NCI-H2227 (cell line): ENCODE measurements at regions not wholly inside any gene's neighbourhood (a gene's known extent, or its start where the extent isn't known, plus 50 kb on each side); places are given as distances from the start of the nearest gene placed in this dataset.
"Not testable (repeated sequence)": the region's sequence is repeated elsewhere in the genome, so short reads cannot be mapped to it uniquely, and the experiment has no call there.

ENCODE experiments used
- DNase-seq: peaks from one replicate; lab custom pipeline; 2025; ENCODE audit not compliant: unreplicated experiment; lab: John Stamatoyannopoulos, UW

GRCh38 chr22:47366026-47366767 is 603.7 kb downstream of the TBC1D22A start:
- no peak for DNase-seq

DNA sequence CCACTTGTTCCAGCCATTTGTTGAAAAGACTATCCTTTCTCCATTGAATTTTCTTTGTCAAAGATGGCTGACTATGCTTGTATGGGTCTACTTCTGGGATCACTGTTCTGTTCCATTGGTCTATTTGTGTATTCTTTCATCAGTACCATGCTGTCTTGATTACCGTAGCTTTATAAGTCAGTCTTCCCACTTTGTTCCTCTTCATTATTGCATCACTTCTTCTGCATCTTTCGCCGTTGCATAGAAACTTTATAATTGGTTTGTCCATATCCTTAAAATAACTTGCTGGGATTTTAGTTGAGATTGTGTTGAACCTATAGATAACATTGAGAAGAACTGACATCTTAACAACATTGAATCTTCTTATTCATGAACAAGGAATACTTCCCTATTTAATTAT is 598.8 kb downstream of the TBC1D22A start:
- no peak for DNase-seq

DNA sequence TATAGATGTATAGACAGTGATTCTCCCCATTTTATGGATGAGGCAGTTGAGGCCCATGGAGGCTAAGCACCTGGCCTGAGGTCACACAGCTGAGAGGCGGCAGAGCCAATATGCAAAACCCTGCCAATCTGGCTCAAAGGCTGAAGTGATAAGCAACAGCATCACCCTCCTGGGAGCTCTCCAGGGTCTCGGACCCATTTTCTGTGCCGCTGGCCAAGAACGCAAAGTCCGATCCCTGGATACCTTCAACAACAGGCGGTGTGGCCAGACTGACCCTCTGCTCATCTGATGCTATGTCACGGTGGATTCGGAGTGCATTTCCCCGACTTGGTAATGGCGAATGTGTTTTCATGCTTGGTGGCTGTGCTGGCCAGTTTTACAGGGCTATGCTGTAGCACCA is 595.0 kb downstream of the TBC1D22A start:
- DNase-seq, result no peak

- no peak for DNase-seq
Measured at GRCh38 chr22:47357086-47357485, 594.6 kb downstream of the TBC1D22A start.

DNA sequence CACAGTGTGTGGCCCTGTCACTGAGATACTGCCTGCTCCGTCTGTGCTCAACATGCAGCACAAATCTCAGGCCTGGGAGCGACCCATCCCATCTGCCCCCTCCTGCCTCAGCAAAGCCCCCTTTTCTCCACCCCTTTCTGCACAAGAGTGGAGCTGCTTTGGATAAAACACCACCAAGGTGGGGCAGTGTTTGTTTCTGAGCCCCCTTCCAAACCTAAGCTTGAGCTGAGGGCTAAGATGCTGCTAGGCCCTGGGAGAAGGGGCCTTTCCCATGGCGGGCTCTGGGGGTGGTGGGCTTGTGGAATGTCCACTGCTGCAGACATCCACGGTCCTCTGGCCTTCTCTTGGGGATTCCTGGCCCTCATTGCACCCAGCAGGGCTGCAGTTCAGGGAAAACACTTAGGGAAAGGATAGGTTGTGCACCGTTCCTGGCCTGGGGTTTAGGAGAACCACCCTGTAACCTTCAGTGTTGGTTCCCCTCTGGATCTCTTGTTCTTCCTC is 594.1 kb downstream of the TBC1D22A start:
- no peak for DNase-seq

DNA sequence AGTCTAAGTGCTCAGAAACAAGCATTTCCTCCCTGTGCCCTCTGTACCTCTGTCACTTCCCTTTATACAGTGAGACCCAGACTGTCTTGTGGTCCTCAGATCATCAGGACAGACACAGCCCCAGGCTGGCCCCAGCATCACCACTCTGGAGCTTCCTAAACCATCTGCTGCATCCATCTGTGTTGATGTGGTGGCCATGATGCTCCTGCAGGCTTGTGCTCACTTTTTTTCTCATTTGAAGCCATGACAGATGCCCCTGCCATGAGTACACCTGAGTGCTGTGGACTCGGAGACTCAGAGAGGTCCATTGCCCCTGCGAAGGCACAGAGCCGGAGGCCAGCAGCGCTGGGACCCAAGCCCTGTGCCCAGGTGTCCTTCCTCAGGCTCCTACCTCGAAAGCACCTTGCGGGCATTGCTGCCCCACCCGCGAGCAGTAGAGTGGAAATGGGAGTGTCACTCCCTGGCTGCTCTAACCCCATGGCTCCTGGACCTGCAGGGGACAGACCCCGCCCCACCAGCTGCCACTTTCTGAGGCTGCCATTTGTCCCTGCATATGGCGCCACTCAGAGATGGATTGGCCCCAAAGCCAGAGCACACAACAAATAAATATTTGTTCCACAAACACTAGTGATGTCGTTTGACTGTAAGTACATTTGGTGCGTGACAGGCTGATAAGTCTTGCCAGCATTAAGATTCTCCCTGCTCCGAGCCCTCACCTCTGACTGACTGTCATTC is 593.5 kb downstream of the TBC1D22A start:
- no peak for DNase-seq

DNA sequence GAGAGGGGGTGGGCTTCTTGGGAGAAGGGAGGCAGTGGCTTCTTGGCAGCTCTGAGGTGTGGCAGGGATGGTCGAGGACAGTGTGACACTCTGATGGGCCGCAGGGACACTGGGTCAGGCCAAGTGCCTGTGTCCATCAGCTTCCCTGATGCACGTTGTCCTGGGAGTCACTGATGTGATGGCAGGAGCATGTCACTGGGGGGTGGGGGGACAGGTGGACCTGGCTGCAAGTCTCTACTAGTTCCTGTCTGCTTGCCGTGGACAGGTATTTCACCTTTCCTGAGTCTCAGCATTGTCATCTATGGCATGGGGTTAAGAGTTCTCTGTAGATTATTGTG is 592.9 kb downstream of the TBC1D22A start:
- no peak for DNase-seq

DNA sequence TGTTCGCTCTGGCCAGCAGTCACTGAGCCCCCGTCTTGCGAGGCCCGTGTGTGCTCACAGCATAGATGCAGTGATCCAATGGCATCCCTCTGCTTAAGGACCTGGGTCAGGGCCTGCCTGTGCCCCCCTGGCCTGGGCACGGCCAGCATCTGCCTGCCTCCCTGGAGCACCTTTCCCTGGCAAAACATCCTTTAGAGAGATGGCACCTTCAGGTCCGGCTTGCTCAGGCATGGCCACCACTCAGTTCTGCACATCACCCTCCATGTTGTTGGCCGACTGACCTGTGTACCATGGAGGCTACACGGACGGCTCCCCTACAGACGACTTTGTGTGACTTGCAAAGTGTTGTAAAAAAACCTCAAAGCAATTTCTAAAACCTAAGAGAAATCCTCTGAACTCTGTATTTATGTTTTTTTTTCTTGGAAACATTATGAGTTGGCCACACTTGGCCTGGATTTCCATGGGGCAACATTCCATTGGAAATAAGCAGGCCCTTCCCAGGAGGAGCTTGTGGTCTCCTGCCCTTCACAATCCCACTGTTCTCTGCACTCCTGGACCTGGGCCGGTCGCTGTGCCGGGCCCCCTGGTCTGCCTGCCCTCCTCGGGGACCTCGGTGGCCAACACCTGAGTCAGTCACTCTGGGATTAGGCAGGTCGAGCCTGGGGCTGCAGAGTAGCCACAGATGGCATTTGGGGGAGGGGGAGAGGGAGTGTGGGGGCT is 592.4 kb downstream of the TBC1D22A start:
- no peak for DNase-seq

DNA sequence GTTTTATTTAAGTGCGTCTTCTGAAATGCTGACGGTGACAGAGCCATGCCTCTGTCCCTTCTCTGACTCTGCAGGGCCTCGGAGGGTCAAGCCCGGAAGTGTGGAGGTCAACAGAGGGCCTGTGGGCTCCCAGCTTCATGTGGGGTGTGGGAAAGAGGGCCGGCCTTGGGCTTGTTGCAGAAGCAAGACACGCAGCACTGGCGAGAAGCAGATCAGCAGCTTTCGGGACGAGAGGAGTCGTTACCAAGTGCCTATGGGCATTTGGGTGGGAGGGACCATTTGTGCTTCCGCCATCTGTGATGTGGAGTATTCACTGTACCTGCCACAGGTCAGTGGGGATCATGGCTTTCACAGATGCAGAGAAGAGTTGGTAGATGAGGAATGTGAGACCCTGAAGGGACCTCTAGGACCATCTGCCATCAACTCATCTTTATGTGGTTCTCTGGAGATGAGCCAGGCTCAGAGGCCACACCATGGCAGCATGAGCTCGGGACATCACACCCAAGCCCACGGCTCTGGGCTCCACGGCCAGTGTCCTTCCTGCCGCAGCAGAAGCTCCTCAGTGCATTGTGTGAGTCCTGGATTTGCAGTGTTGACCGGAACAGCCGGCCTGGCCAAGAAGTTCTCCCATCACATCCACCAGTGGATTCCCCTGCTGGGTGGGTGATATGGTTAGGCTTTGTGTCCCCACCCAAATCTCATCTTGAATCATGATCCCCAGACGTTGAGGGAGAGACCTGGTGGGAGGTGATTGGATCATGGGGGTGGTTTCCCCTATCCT is 590.7 kb downstream of the TBC1D22A start:
- no peak for DNase-seq

- no peak for DNase-seq
Measured at GRCh38 chr22:47351836-47352579, 589.6 kb downstream of the TBC1D22A start.

DNA sequence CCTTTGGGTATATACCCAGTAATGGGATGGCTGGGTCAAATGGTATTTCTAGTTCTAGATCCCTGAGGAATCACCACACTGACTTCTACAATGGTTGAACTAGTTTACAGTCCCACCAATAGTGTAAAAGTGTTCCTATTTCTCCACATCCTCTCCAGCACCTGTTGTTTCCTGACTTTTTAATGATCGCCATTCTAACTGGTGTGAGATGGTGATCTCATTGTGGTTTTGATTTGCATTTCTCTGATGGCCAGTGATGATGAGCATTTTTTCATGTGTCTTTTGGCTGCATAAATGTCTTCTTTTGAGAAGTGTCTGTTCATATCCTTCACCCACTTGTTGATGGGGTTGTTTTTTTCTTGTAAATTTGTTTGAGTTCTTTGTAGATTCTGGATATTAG is 583.8 kb downstream of the TBC1D22A start:
- DNase-seq, result not testable (repeated sequence)

DNA sequence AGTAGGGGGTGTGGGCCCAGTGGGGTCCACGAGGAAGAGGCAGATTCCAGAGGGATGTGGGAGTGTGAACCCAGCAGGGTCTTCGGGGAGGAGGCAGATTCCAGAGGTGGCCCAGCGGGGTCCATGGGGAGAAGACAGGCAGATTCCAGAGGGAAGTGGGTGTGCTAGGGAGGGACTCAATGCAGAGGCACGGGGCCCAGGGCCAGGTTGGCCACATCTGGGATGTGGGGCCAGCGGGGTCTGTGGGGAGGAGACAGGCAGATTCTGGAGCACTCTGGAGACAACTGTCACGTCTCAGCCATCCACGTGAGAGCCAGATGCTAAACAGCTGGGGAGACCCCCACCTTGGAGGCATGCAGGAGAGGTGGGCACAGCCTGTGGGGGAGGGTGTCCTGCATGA is 582.6 kb downstream of the TBC1D22A start:
- no peak for DNase-seq

DNA sequence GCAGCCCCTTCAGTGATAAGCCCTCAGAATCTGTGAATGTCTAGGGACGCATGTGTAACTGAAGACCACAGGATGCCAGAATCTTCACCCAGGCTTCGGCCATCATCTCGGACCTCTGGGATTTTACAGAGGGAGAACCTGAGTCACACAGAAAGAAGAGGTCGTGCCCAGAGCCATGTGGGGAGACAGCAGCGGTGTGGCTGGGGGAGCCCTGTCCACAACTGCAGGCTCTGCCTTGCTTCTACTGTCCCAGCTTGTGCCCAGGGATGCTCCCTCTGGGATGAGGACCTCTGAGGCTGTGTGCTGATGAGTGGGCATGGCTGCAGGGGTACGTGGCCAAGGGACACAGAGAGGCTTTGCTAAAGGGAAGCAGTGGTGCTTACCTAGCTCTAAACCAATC is 582.0 kb downstream of the TBC1D22A start:
- DNase-seq, result no peak

DNA sequence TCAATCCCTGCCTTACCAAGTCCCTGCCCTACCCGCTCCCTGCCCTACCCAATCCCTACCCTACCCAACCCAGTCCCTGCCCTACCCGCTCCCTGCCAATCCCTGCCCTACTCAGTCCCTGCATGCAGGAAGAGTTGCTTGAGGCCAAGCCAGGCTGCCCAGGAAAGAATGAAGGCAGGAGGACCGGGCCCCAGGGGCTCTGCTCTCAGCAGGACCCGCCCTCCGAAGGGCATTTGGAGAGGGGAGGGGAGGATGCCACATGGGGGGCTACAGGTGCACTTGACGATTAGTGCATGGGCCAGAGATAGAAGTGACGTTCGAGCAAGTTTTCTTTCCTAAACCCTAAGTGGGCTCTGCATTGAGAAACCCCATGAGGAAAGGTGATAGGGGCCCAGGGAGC is 581.2 kb downstream of the TBC1D22A start:
- no peak for DNase-seq

DNA sequence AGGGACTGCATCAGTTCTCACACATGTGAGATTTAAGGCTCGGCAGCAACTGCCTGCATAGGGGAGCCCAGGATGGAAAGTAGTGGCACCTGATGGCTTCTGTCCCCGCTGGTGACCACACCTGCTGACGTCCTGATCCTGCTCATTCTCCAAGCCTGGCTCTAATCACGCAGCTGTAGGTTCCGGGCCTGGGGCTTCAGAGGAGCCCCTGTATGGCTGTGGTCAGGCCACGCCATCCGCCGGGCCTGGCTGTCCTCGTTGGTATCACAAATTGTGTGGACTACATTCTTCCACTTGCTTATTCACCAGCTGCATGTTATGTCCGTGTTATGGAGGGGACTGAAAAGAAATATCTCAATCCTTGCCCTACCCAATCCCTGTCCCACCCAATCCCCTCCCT is 580.0 kb downstream of the TBC1D22A start:
- no peak for DNase-seq

GRCh38 chr22:47341464-47341863 is 579.0 kb downstream of the TBC1D22A start:
- DNase-seq, result no peak

GRCh38 chr22:47340851-47341436 is 578.5 kb downstream of the TBC1D22A start:
- no peak for DNase-seq

DNA sequence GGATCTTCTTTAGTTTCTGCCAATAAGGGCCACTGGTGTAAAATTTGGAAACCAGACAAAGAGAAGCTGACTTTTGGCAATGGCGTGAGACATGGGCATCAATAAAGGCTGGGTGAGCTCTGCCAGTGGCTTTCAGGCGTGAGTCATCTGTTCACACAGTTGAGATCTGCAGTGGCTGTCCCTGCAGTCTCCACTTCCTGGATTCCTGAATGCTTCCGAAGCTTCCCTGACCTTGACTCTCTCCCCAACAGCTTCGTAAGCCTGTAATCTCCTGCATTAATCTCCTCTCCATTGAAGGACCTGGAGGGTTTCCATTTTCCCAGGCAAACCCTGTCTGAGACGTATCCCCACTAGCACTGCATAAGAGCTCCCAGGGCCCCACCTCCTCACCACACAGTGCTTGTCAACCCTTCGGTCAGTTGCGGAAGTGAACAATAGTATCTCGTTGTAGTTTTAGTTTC is 574.7 kb downstream of the TBC1D22A start:
- DNase-seq, result no peak

DNA sequence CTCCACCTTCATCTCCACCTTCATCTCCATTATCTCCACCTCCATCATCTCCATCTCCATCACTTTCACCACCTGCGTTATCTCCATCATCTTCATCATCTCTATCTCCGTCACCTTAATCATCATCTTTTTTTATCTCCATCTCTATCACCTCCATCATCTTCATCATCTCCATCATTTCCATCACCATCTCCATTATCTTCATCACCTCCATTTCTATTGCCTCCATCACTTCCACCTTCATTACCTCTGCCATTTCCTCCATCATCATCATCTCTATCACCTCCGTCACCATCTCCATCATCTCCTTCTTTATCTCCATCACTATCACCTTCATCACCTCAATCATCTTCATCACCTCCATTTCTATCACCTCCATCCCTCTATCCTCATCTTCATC is 573.5 kb downstream of the TBC1D22A start:
- no peak for DNase-seq

DNA sequence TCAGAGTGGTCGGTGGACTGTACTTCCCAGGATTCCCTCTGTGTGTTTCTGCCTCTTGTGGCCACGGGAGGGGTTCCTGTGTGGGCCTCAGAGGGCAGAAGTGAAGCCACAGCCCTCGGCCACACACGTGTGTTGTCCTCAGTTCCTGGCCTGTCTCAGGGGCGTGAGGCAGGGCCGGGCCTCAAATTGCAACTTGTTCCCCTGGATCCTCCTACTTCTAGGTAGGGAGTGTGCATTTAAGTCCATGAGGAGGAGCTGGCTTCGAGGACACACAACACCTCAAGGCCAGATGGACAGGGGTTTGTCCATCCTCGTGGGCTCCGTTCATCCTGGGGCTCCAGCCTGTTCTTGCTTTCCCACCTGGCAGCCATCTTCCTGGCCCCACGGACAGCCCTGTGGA is 573.0 kb downstream of the TBC1D22A start:
- DNase-seq, result no peak
